ENCODE measurements at regions not wholly inside any gene's neighbourhood (a gene's known extent, or its start where the extent isn't known, plus 50 kb on each side); places are given as distances from the start of the nearest gene placed in this dataset.
"Not testable (repeated sequence)": the region's sequence is repeated elsewhere in the genome, so short reads cannot be mapped to it uniquely, and the experiment has no call there.

- DNase-seq, result no peak
Measured at GRCh38 chr2:101609433-101609832, 88.1 kb upstream of the MAP4K4 start.

GRCh38 chr2:101608408-101609310 lies 88.8 kb upstream of the MAP4K4 start:
- DNase-seq, result no peak

GRCh38 chr2:101597347-101597944 lies 100.1 kb upstream of the MAP4K4 start:
- DNase-seq, result no peak

GRCh38 chr2:101596333-101596732 lies 101.2 kb upstream of the MAP4K4 start:
- DNase-seq, result no peak

- no peak for DNase-seq
Measured at GRCh38 chr2:101587251-101587650, 110.3 kb upstream of the MAP4K4 start.

GRCh38 chr2:101583861-101584260 lies 108.9 kb upstream of the RFX8 start:
- DNase-seq, result no peak

GRCh38 chr2:101581675-101582299 lies 106.9 kb upstream of the RFX8 start:
- DNase-seq, result no peak

GRCh38 chr2:101580528-101580927 lies 105.6 kb upstream of the RFX8 start:
- no peak for DNase-seq

- no peak for DNase-seq
Measured at GRCh38 chr2:101578671-101579070, 103.8 kb upstream of the RFX8 start.

GRCh38 chr2:101578135-101578534 lies 103.2 kb upstream of the RFX8 start:
- DNase-seq, result not testable (repeated sequence)

- DNase-seq, result no peak
Measured at GRCh38 chr2:101577173-101577572, 102.3 kb upstream of the RFX8 start.

- DNase-seq, result no peak
Measured at GRCh38 chr2:101574622-101575021, 99.7 kb upstream of the RFX8 start.

- DNase-seq, result no peak
Measured at GRCh38 chr2:101571951-101572350, 97.0 kb upstream of the RFX8 start.

GRCh38 chr2:101569886-101570520 lies 95.1 kb upstream of the RFX8 start:
- no peak for DNase-seq

GRCh38 chr2:101568969-101569368 lies 94.1 kb upstream of the RFX8 start:
- no peak for DNase-seq

GRCh38 chr2:101566632-101567228 lies 91.8 kb upstream of the RFX8 start:
- DNase-seq, result no peak

- no peak for DNase-seq
Measured at GRCh38 chr2:101563849-101564248, 88.9 kb upstream of the RFX8 start.

- peak; percentile 4 for DNase-seq
Measured at GRCh38 chr2:101560780-101561315, 85.9 kb upstream of the RFX8 start.

GRCh38 chr2:101559551-101559950 lies 84.6 kb upstream of the RFX8 start:
- DNase-seq, result no peak

GRCh38 chr2:101558740-101559525 lies 84.0 kb upstream of the RFX8 start:
- DNase-seq, result no peak

- no peak for DNase-seq
Measured at GRCh38 chr2:101556033-101556459, 81.1 kb upstream of the RFX8 start.

Measured in central memory CD4-positive, alpha-beta T cell (primary cell).